Breast epithelium (tissue), 4 donors: ENCODE measurements at regions not wholly inside any gene's neighbourhood (a gene's known extent, or its start where the extent isn't known, plus 50 kb on each side); places are given as distances from the start of the nearest gene placed in this dataset.
"Not testable (repeated sequence)": the region's sequence is repeated elsewhere in the genome, so short reads cannot be mapped to it uniquely, and the experiment has no call there.

Experiments
- DNase-seq, 2 donors: peaks; one replicate each; pipeline ENCODE4 v3.0.0-alpha.2; 2019; ENCODE audit warnings: low spot score in 2 of 2
- H3K27ac ChIP-seq, 2 donors: fragments of 200-600 bp; sonication (generic) in 1 of 2; one replicate each; pipeline ENCODE4 v1.5.1; 2016 to 2019; ENCODE audit warnings: mild to moderate bottlenecking in 1 of 2
- H3K27me3 ChIP-seq, 2 donors: fragments of 200-600 bp; sonication (generic) in 1 of 2; one replicate each; pipeline versions ENCODE4 v1.5.1 to v1.6.0; 2017 to 2019; ENCODE audit warnings: control low read depth in 1 of 2, mild to moderate bottlenecking in 1 of 2
- H3K36me3 ChIP-seq: fragments of 200-600 bp; one replicate; pipeline ENCODE4 v1.5.1; 2019
- H3K4me1 ChIP-seq, 2 donors: fragments of 200-600 bp; sonication (generic); one replicate each; pipeline ENCODE4 v1.5.1; 2016 to 2019; ENCODE audit warnings: control low read depth in 1 of 2
- H3K4me3 ChIP-seq, 3 donors: fragments of 200-600 bp; sonication (generic); 1 replicate in 2 of 3; 2 replicates in 1 of 3; pipeline ENCODE4 v1.5.1; 2016 to 2019; ENCODE audit warnings: mild to moderate bottlenecking in 3 of 3, moderate library complexity in 2 of 3
- H3K9me3 ChIP-seq, 2 donors: fragments of 200-600 bp; sonication (generic) in 1 of 2; one replicate each; pipeline ENCODE4 v1.5.1; 2016 to 2019; ENCODE audit warnings: control low read depth in 1 of 2
- CTCF ChIP-seq, 3 donors: fragments of 450-650 bp; IDR thresholded peaks; one replicate each; pipeline ENCODE4 v1.5.1; 2016 to 2017; ENCODE audit warnings: antibody characterized with exemption in 3 of 3, mild to moderate bottlenecking in 3 of 3, moderate library complexity in 3 of 3
- POLR2A ChIP-seq: fragments of 450-650 bp; IDR thresholded peaks from one replicate; pipeline ENCODE4 v1.6.1; 2016; ENCODE audit warnings: antibody characterized with exemption, mild to moderate bottlenecking, moderate library complexity
- POLR2AphosphoS5 ChIP-seq, 3 donors: sonication (generic); formaldehyde crosslinking; IDR thresholded peaks; one replicate each; pipeline ENCODE4 v1.6.1; 2017; ENCODE audit warnings: antibody characterized with exemption in 3 of 3
- intact Hi-C: fragments of 100-400 bp; cut with DNase I; formaldehyde crosslinking; loops from one replicate; pipeline ENCODE4 v1.15.1; 2023; ENCODE audit warnings: low total_unique reads

- Histone ChIP-seq H3K36me3 (no peaks in the 10 kb centered on the region), H3K9me3 (no peaks in the 10 kb centered on the region), H3K27me3 (no peaks in the 10 kb centered on the region), H3K27ac (no peak overlapping the region), H3K4me1 (no peaks in the 10 kb centered on the region), H3K4me3 (no peak overlapping the region)
- DNase-seq, result no peak
- intact Hi-C loops, result no loop called here
- TF ChIP-seq CTCF (IDR thresholded peaks at IDR 0.05) (no peak), POLR2A (no peak), POLR2AphosphoS5 (IDR thresholded peaks at IDR 0.05) (no peak)
Observed at GRCh38 chr12:88717188-88717587, 136.9 kb upstream of the KITLG start.

GRCh38 chr12:88716240-88716639 lies 136.0 kb upstream of the KITLG start:
- intact Hi-C loops, result no loop called here
- Histone ChIP-seq H3K27ac (no peak overlapping the region), H3K9me3 (no peaks in the 10 kb centered on the region), H3K4me1 (no peaks in the 10 kb centered on the region), H3K4me3 (no peak overlapping the region), H3K27me3 (no peaks in the 10 kb centered on the region), H3K36me3 (no peaks in the 10 kb centered on the region)
- no peak for DNase-seq
- TF ChIP-seq CTCF (IDR thresholded peaks at IDR 0.05) (no peak), POLR2A (no peak), POLR2AphosphoS5 (IDR thresholded peaks at IDR 0.05) (no peak)

GRCh38 chr12:88715673-88716072 lies 135.4 kb upstream of the KITLG start:
- H3K36me3 ChIP-seq, result no peaks in the 10 kb centered on the region
- intact Hi-C loops, result no loop called here
- no peaks in the 10 kb centered on the region for H3K4me1 ChIP-seq
- H3K27me3 ChIP-seq, result no peaks in the 10 kb centered on the region
- no peak overlapping the region for H3K27ac ChIP-seq
- no peaks in the 10 kb centered on the region for H3K9me3 ChIP-seq
- H3K4me3 ChIP-seq, result no peak overlapping the region
- no peak for TF ChIP-seq CTCF (IDR thresholded peaks at IDR 0.05)
- TF ChIP-seq POLR2A, result no peak
- TF ChIP-seq POLR2AphosphoS5 (IDR thresholded peaks at IDR 0.05), result no peak
- no peak for DNase-seq

GRCh38 chr12:88714263-88714882 lies 134.1 kb upstream of the KITLG start:
- H3K4me1 ChIP-seq, DNase-seq, H3K9me3 ChIP-seq, H3K27me3 ChIP-seq, intact Hi-C loops, H3K4me3 ChIP-seq, H3K36me3 ChIP-seq, H3K27ac ChIP-seq: not testable (repeated sequence)

- no peak overlapping the region for H3K4me3 ChIP-seq
- no peaks in the 10 kb centered on the region for H3K4me1 ChIP-seq
- intact Hi-C loops, result no loop called here
- no peaks in the 10 kb centered on the region for H3K36me3 ChIP-seq
- no peak for DNase-seq
- peaks cover 0 to 13% of the 10 kb centered on the region in 2 donors for H3K9me3 ChIP-seq
- no peaks in the 10 kb centered on the region for H3K27me3 ChIP-seq
- TF ChIP-seq POLR2AphosphoS5 (IDR thresholded peaks at IDR 0.05) (no peak), POLR2A (no peak), CTCF (IDR thresholded peaks at IDR 0.05) (no peak)
- H3K27ac ChIP-seq, result no peak overlapping the region
Observed at GRCh38 chr12:88707800-88708199, 127.5 kb upstream of the KITLG start.

GRCh38 chr12:88706286-88706685 lies 126.0 kb upstream of the KITLG start:
- TF ChIP-seq CTCF (IDR thresholded peaks at IDR 0.05), result no peak
- TF ChIP-seq POLR2AphosphoS5 (IDR thresholded peaks at IDR 0.05), result no peak
- TF ChIP-seq POLR2A, result no peak
- Histone ChIP-seq H3K27ac (no peak overlapping the region), H3K9me3 (peaks cover 0 to 13% of the 10 kb centered on the region in 2 donors), H3K27me3 (no peaks in the 10 kb centered on the region), H3K4me3 (no peak overlapping the region), H3K36me3 (no peaks in the 10 kb centered on the region), H3K4me1 (no peaks in the 10 kb centered on the region)
- no peak for DNase-seq
- intact Hi-C loops, result no loop called here
